Lung (tissue), 11 donors: ENCODE measurements at regions not wholly inside any gene's neighbourhood (a gene's known extent, or its start where the extent isn't known, plus 50 kb on each side); places are given as distances from the start of the nearest gene placed in this dataset.

Experiments used
- ATAC-seq: fragments of 200-7000 bp; cut with Tn5 transposase; one replicate; pipeline ENCODE4 v1.9.1; 2020; ENCODE audit warnings: moderate number of reproducible peaks; ENCODE audit not compliant: insufficient read depth, low FRiP score
- DNase-seq, 3 donors: peaks; one replicate each; pipeline ENCODE4 v3.0.0-alpha.2; 2013 to 2017
- H3K27ac ChIP-seq, 2 donors: one replicate each; pipeline ENCODE4 v1.5.1; 2013; ENCODE audit warnings: mild to moderate bottlenecking in 2 of 2, moderate library complexity in 2 of 2, control low read depth in 1 of 2, inconsistent platforms in 1 of 2, low read depth in 1 of 2, low read length in 1 of 2
- H3K27me3 ChIP-seq, 3 donors: one replicate each; pipeline ENCODE4 v1.5.1; 2013; ENCODE audit warnings: low read length in 2 of 3; ENCODE audit not compliant: control insufficient read depth in 3 of 3, insufficient read depth in 3 of 3
- H3K36me3 ChIP-seq, 4 donors: one replicate each; pipeline ENCODE4 v1.5.1; 2013; ENCODE audit warnings: low read length in 4 of 4, mild to moderate bottlenecking in 1 of 4, moderate library complexity in 1 of 4; ENCODE audit not compliant: control insufficient read depth in 4 of 4, insufficient read depth in 4 of 4
- H3K4me1 ChIP-seq, 5 donors: one replicate each; pipeline ENCODE4 v1.5.1; 2013; ENCODE audit warnings: low read length in 5 of 5, mild to moderate bottlenecking in 2 of 5, moderate library complexity in 1 of 5; ENCODE audit not compliant: control insufficient read depth in 5 of 5, insufficient read depth in 5 of 5
- H3K4me3 ChIP-seq: one replicate; pipeline ENCODE4 v1.5.1; 2013; ENCODE audit warnings: mild to moderate bottlenecking, control low read depth, moderate library complexity
- H3K9ac ChIP-seq, 2 donors: one replicate each; pipeline ENCODE4 v1.5.1; 2013; ENCODE audit warnings: low read length in 2 of 2, control low read depth in 1 of 2; ENCODE audit not compliant: insufficient read depth in 1 of 2
- H3K9me3 ChIP-seq, 4 donors: one replicate each; pipeline ENCODE4 v1.5.1; 2013; ENCODE audit warnings: low read length in 3 of 4, mild to moderate bottlenecking in 1 of 4, moderate library complexity in 1 of 4; ENCODE audit not compliant: control insufficient read depth in 4 of 4, insufficient read depth in 3 of 4
- CTCF ChIP-seq: IDR thresholded peaks from 2 replicates; pipeline ENCODE4 v1.5.1; 2012; ENCODE audit warnings: mild to moderate bottlenecking; ENCODE audit errors: control extremely low read depth, extremely low read depth
- WGBS, 2 donors: extraction: QIAGEN DNeasy Blood & Tissue Kit; methylation state at CpG; one replicate each; pipeline ENCODE4 v1.1.7; 2013; 5-methylcytosine and 5-hydroxymethylcytosine counted together
- donor health status: control.
- donor health status: control.
- donor health status: Bipolar disorder and iron deficiency.
- donor health status: healthy.
- donor health status: DM: yes; HTN: yes; CAD: no.

GRCh38 chr18:76644580-76644979, 149.5 kb upstream of the ZNF516 start:
- WGBS, 2 donors = 88 to 90% methylated on average over 10 to 13 of the region's 13 CpGs
- Histone ChIP-seq H3K27me3 (no peaks in the 10 kb centered on the region), H3K4me1 (peaks cover 0 to 6% (median 0%) of the 10 kb centered on the region in 5 donors), H3K36me3 (no peaks in the 10 kb centered on the region), H3K9ac (no peak overlapping the region), H3K27ac (no peak overlapping the region), H3K9me3 (no peaks in the 10 kb centered on the region), H3K4me3 (no peak overlapping the region)
- TF ChIP-seq CTCF = no peak
- ATAC-seq (no peak), DNase-seq (no peak)

GRCh38 chr18:76643996-76644395, 149.0 kb upstream of the ZNF516 start:
- Histone ChIP-seq H3K27ac (no peak overlapping the region), H3K27me3 (no peaks in the 10 kb centered on the region), H3K9ac (no peak overlapping the region), H3K36me3 (no peaks in the 10 kb centered on the region), H3K4me3 (no peak overlapping the region), H3K9me3 (no peaks in the 10 kb centered on the region), H3K4me1 (peaks cover 0 to 6% (median 0%) of the 10 kb centered on the region in 5 donors)
- WGBS, 2 donors = 87 to 89% methylated on average over 6 of the region's 6 CpGs
- DNase-seq (no peak), ATAC-seq (no peak)
- no peak for TF ChIP-seq CTCF

GRCh38 chr18:76643199-76643598, 148.2 kb upstream of the ZNF516 start:
- no peaks in the 10 kb centered on the region for H3K36me3 ChIP-seq
- H3K9me3 ChIP-seq = no peaks in the 10 kb centered on the region
- no peak for TF ChIP-seq CTCF
- no peak for ATAC-seq
- H3K27ac ChIP-seq = no peak overlapping the region
- H3K27me3 ChIP-seq = no peaks in the 10 kb centered on the region
- DNase-seq = no peak
- H3K9ac ChIP-seq = no peak overlapping the region
- H3K4me1 ChIP-seq = peaks cover 0 to 6% (median 0%) of the 10 kb centered on the region in 5 donors
- WGBS, 2 donors = 85 to 96% methylated on average over 2 of the region's 2 CpGs
- H3K4me3 ChIP-seq = no peak overlapping the region

GRCh38 chr18:76640438-76640837, 145.4 kb upstream of the ZNF516 start:
- Histone ChIP-seq H3K9ac (no peak overlapping the region), H3K9me3 (no peaks in the 10 kb centered on the region), H3K27ac (no peak overlapping the region), H3K36me3 (no peaks in the 10 kb centered on the region), H3K4me3 (no peak overlapping the region), H3K4me1 (no peaks in the 10 kb centered on the region), H3K27me3 (no peaks in the 10 kb centered on the region)
- TF ChIP-seq CTCF = no peak
- no peak for DNase-seq
- 75 to 84% methylated on average over 1 of the region's 1 CpG for WGBS, 2 donors
- ATAC-seq = no peak
